SK-N-MC (cell line): ENCODE measurements at regions not wholly inside any gene's neighbourhood (a gene's known extent, or its start where the extent isn't known, plus 50 kb on each side); places are given as distances from the start of the nearest gene placed in this dataset.

Source experiments
- DNase-seq: peaks from one replicate; pipeline ENCODE4 v3.0.0-alpha.2; 2011; ENCODE audit warnings: low read depth, low spot score
- H3K27ac ChIP-seq: fragments of 200-600 bp; sonication (generic); 2 replicates; pipeline ENCODE4 v1.5.1; 2016; ENCODE audit warnings: mixed run types
- H3K36me3 ChIP-seq: fragments of 200-600 bp; sonication (generic); 2 replicates; pipeline ENCODE4 v1.6.1; 2017; ENCODE audit warnings: antibody characterized with exemption, low read length, mixed read lengths; ENCODE audit not compliant: insufficient read depth
- H3K4me3 ChIP-seq: fragments of 200-600 bp; sonication (generic); 2 replicates; pipeline ENCODE4 v1.5.1; 2016
- H3K9ac ChIP-seq: fragments of 200-600 bp; sonication (generic); 2 replicates; pipeline ENCODE4 v1.8.0; 2017; ENCODE audit warnings: mixed run types, mixed read lengths; ENCODE audit not compliant: insufficient read length
- H3K9me3 ChIP-seq: fragments of 200-600 bp; sonication (generic); 2 replicates; pipeline ENCODE4 v1.6.1; 2017; ENCODE audit warnings: low read depth, mild to moderate bottlenecking, antibody characterized with exemption, low read length, moderate library complexity, mixed read lengths
- EZH2 ChIP-seq: fragments of 200-600 bp; sonication (generic); IDR thresholded peaks from one replicate; pipeline ENCODE4 v1.6.1; 2017; ENCODE audit warnings: antibody characterized with exemption
- FOXP2 ChIP-seq: optimal IDR thresholded peaks from 2 replicates; pipeline ENCODE3; 2011; ENCODE audit warnings: mild to moderate bottlenecking, moderate library complexity; ENCODE audit not compliant: insufficient read depth; ENCODE audit errors: extremely low read length, control extremely low read depth
- POLR2AphosphoS5 ChIP-seq: IDR thresholded peaks from 2 replicates; pipeline ENCODE4 v1.6.1; 2012; ENCODE audit warnings: mild to moderate bottlenecking, low read depth, low read length, borderline replicate concordance

- Histone ChIP-seq H3K9ac (no peak overlapping the region), H3K4me3 (no peak overlapping the region), H3K9me3 (no peaks in the 10 kb centered on the region), H3K27ac (no peak overlapping the region), H3K36me3 (no peaks in the 10 kb centered on the region)
- no peak for DNase-seq
- no peak for TF ChIP-seq POLR2AphosphoS5
- no peak for TF ChIP-seq EZH2
- TF ChIP-seq FOXP2: no peak
These were observed 201.7 kb upstream of the CWC22 start for GRCh38 chr2:180208841-180209240.

GRCh38 chr2:180205621-180206235 lies 198.6 kb upstream of the CWC22 start:
- Histone ChIP-seq H3K36me3 (no peaks in the 10 kb centered on the region), H3K4me3 (no peak overlapping the region), H3K9ac (no peak overlapping the region), H3K27ac (no peak overlapping the region), H3K9me3 (no peaks in the 10 kb centered on the region)
- no peak for TF ChIP-seq POLR2AphosphoS5
- DNase-seq: no peak

GRCh38 chr2:180203972-180204371 lies 196.9 kb upstream of the CWC22 start:
- H3K4me3 ChIP-seq: no peak overlapping the region
- no peak for DNase-seq
- H3K9ac ChIP-seq: no peak overlapping the region
- H3K9me3 ChIP-seq: no peaks in the 10 kb centered on the region
- H3K27ac ChIP-seq: no peak overlapping the region
- TF ChIP-seq EZH2 (no peak), POLR2AphosphoS5 (no peak), FOXP2 (no peak)
- no peaks in the 10 kb centered on the region for H3K36me3 ChIP-seq

- peak overlapping the region; percentile 44 for H3K4me3 ChIP-seq
- no peak for TF ChIP-seq POLR2AphosphoS5
- no peak for TF ChIP-seq FOXP2
- TF ChIP-seq EZH2: no peak
- H3K9me3 ChIP-seq: no peaks in the 10 kb centered on the region
- no peak for DNase-seq
- no peaks in the 10 kb centered on the region for H3K36me3 ChIP-seq
- no peak overlapping the region for H3K9ac ChIP-seq
- 0 out of 2 replicates have a peak overlapping the region, but pooled peaks have one; percentile 32 for H3K27ac ChIP-seq
These were observed 195.4 kb upstream of the CWC22 start for GRCh38 chr2:180202467-180202951.

GRCh38 chr2:180196419-180196977 lies 189.4 kb upstream of the CWC22 start:
- Histone ChIP-seq H3K4me3 (no peak overlapping the region), H3K36me3 (no peaks in the 10 kb centered on the region), H3K27ac (no peak overlapping the region), H3K9ac (no peak overlapping the region), H3K9me3 (no peaks in the 10 kb centered on the region)
- TF ChIP-seq POLR2AphosphoS5 (no peak), EZH2 (no peak), FOXP2 (no peak)
- no peak for DNase-seq

GRCh38 chr2:180195847-180196246 lies 188.8 kb upstream of the CWC22 start:
- Histone ChIP-seq H3K36me3 (no peaks in the 10 kb centered on the region), H3K9ac (no peak overlapping the region), H3K27ac (no peak overlapping the region), H3K4me3 (no peak overlapping the region), H3K9me3 (no peaks in the 10 kb centered on the region)
- TF ChIP-seq FOXP2 (no peak), EZH2 (no peak), POLR2AphosphoS5 (no peak)
- DNase-seq: no peak

GRCh38 chr2:180191432-180192124 lies 184.5 kb upstream of the CWC22 start:
- no peak overlapping the region for H3K9ac ChIP-seq
- DNase-seq: peak; percentile 18
- H3K9me3 ChIP-seq: no peaks in the 10 kb centered on the region
- no peak overlapping the region for H3K4me3 ChIP-seq
- TF ChIP-seq POLR2AphosphoS5: no peak
- TF ChIP-seq FOXP2: no peak
- no peak for TF ChIP-seq EZH2
- H3K27ac ChIP-seq: no peak overlapping the region
- no peaks in the 10 kb centered on the region for H3K36me3 ChIP-seq

GRCh38 chr2:180190851-180191250 lies 183.8 kb upstream of the CWC22 start:
- Histone ChIP-seq H3K4me3 (no peak overlapping the region), H3K9me3 (no peaks in the 10 kb centered on the region), H3K9ac (no peak overlapping the region), H3K36me3 (no peaks in the 10 kb centered on the region), H3K27ac (no peak overlapping the region)
- TF ChIP-seq POLR2AphosphoS5 (no peak), FOXP2 (no peak), EZH2 (no peak)
- no peak for DNase-seq

GRCh38 chr2:180187611-180188010 lies 180.5 kb upstream of the CWC22 start:
- no peak for DNase-seq
- Histone ChIP-seq H3K27ac (no peak overlapping the region), H3K9me3 (no peaks in the 10 kb centered on the region), H3K4me3 (no peak overlapping the region), H3K36me3 (no peaks in the 10 kb centered on the region), H3K9ac (no peak overlapping the region)
- no peak for TF ChIP-seq POLR2AphosphoS5
- TF ChIP-seq FOXP2: no peak
- no peak for TF ChIP-seq EZH2
